GM19240 (cell line): ENCODE measurements at regions not wholly inside any gene's neighbourhood (a gene's known extent, or its start where the extent isn't known, plus 50 kb on each side); places are given as distances from the start of the nearest gene placed in this dataset.

Experiments
- DNase-seq: peaks from one replicate; pipeline ENCODE4 v3.0.0; 2011; ENCODE audit warnings: low spot score; ENCODE audit not compliant: insufficient read length

GRCh38 chr5:163622799-163623198 is 117.4 kb downstream of the MAT2B start:
- no peak for DNase-seq

- no peak for DNase-seq
These were observed 118.1 kb downstream of the MAT2B start for GRCh38 chr5:163623524-163623923.

GRCh38 chr5:163623986-163624385 is 118.6 kb downstream of the MAT2B start:
- DNase-seq, result no peak

- DNase-seq, result no peak
These were observed 119.0 kb downstream of the MAT2B start for GRCh38 chr5:163624431-163624830.

- DNase-seq, result no peak
These were observed 121.5 kb downstream of the MAT2B start for GRCh38 chr5:163626904-163627434.

GRCh38 chr5:163631856-163632255 is 126.4 kb downstream of the MAT2B start:
- no peak for DNase-seq

- no peak for DNase-seq
These were observed 128.6 kb downstream of the MAT2B start for GRCh38 chr5:163633926-163634460.

- DNase-seq, result no peak
These were observed 130.2 kb downstream of the MAT2B start for GRCh38 chr5:163635631-163636030.

- DNase-seq, result no peak
These were observed 137.5 kb downstream of the MAT2B start for GRCh38 chr5:163642904-163643303.

- DNase-seq, result no peak
These were observed 140.3 kb downstream of the MAT2B start for GRCh38 chr5:163645421-163646416.

- no peak for DNase-seq
These were observed 144.1 kb downstream of the MAT2B start for GRCh38 chr5:163649514-163649913.

GRCh38 chr5:163653526-163653925 is 148.1 kb downstream of the MAT2B start:
- DNase-seq, result no peak

GRCh38 chr5:163658702-163659567 is 153.5 kb downstream of the MAT2B start:
- DNase-seq, result no peak

- DNase-seq, result no peak
These were observed 154.1 kb downstream of the MAT2B start for GRCh38 chr5:163659568-163659902.

- DNase-seq, result no peak
These were observed 155.1 kb downstream of the MAT2B start for GRCh38 chr5:163660486-163660885.

GRCh38 chr5:163661360-163661759 is 155.9 kb downstream of the MAT2B start:
- no peak for DNase-seq

- DNase-seq, result no peak
These were observed 164.6 kb downstream of the MAT2B start for GRCh38 chr5:163670036-163670435.

GRCh38 chr5:163677092-163677491 is 171.7 kb downstream of the MAT2B start:
- no peak for DNase-seq

GRCh38 chr5:163682234-163682633 is 176.8 kb downstream of the MAT2B start:
- DNase-seq, result no peak

- DNase-seq, result no peak
These were observed 182.0 kb downstream of the MAT2B start for GRCh38 chr5:163687414-163687813.

- no peak for DNase-seq
These were observed 186.7 kb downstream of the MAT2B start for GRCh38 chr5:163692091-163692490.
